ENCODE measurements at regions not wholly inside any gene's neighbourhood (a gene's known extent, or its start where the extent isn't known, plus 50 kb on each side); places are given as distances from the start of the nearest gene placed in this dataset.

DNA sequence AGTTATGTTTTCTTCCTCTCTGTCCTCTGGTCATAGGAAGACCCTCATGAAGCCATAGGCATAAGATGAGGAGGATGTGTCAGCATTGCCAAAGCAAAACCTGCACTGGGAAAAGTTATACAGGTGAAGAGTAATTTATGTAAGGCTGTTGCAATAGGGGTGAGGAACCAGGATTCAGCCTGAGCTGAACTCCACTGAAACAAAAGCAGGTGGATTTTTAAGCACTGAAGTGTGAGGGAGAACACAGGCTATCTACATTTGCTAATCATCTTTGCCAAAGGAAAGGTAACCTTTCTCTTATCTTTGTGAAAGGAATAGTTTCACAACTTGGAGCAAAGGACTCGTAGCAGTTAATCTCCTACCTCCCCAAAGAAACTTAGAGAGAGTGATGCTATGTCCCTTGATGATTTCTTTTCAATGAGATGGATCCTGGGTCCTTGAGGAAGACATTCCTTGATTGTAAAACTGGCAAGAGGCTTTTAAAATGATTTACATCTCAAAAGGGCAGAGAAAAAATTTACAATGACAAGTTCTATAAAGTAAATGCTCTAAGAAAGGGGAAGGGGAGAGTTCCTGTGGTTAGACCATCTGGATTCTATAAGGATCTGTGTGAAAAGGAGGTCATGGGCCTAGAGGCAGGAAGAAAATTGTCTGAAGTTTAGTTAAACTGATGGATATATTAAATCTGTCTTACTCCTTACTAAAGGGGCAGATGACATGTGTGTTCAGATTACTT lies 385.4 kb upstream of the CDH7 start:
- TF ChIP-seq, protein P1, sequence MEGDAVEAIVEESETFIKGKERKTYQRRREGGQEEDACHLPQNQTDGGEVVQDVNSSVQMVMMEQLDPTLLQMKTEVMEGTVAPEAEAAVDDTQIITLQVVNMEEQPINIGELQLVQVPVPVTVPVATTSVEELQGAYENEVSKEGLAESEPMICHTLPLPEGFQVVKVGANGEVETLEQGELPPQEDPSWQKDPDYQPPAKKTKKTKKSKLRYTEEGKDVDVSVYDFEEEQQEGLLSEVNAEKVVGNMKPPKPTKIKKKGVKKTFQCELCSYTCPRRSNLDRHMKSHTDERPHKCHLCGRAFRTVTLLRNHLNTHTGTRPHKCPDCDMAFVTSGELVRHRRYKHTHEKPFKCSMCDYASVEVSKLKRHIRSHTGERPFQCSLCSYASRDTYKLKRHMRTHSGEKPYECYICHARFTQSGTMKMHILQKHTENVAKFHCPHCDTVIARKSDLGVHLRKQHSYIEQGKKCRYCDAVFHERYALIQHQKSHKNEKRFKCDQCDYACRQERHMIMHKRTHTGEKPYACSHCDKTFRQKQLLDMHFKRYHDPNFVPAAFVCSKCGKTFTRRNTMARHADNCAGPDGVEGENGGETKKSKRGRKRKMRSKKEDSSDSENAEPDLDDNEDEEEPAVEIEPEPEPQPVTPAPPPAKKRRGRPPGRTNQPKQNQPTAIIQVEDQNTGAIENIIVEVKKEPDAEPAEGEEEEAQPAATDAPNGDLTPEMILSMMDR (IDR thresholded peaks at IDR 0.05; ENCODE audit: insufficient read depth, low read length, poor library complexity, severe bottlenecking), result no peak
- TF ChIP-seq EZH2phosphoT487 (conservative IDR thresholded peaks at IDR 0.05; ENCODE audit: low read length), result no peak

Measured in SU-DHL-6 (cell line).